H4 (cell line): ENCODE measurements at regions not wholly inside any gene's neighbourhood (a gene's known extent, or its start where the extent isn't known, plus 50 kb on each side); places are given as distances from the start of the nearest gene placed in this dataset.
A peak's percentile ranks its signal among the peaks of the same experiment; 100 is the strongest.

Source experiments
- DNase-seq: peaks from one replicate; pipeline ENCODE4 v3.0.0-alpha.2; 2015; ENCODE audit warnings: low spot score

DNA sequence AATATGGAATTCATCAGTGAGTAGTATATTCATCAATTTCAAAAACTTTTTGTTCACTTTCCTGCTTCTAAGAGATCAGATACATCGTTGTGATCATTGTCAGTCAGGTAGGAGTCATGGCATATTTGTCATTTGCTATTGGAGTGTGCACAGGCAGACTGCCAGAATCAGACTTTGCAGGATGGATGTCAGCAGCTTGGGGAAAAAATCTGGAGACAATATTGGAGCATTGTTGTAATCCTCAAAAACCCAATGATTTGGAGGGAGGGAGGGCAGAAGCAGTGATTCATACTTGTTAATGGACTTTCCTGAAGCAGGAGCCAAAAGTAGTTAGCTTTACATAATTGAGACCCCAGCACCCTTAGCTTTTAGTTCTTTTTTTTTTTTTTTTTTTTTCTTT lies 59.6 kb upstream of the DRP2 start:
- no peak for DNase-seq

DNA sequence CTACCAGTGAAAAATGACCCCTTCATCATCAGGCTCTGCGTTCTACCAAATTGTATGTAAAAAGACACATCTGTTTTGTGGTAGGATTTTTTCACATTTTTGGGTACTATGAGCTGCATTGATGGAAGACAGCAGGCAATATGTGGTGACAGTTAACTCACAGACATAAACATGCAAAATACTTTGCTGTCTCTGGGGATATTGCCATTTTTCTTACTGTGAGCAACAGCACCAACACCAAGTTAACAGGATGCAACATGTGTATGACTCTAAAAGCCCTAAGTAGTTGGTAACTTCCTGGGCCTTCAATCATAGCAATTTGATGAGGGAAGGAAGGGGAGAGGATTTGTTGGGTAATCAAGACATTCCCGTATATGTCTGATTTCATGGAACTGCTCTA lies 56.4 kb upstream of the DRP2 start:
- no peak for DNase-seq

DNA sequence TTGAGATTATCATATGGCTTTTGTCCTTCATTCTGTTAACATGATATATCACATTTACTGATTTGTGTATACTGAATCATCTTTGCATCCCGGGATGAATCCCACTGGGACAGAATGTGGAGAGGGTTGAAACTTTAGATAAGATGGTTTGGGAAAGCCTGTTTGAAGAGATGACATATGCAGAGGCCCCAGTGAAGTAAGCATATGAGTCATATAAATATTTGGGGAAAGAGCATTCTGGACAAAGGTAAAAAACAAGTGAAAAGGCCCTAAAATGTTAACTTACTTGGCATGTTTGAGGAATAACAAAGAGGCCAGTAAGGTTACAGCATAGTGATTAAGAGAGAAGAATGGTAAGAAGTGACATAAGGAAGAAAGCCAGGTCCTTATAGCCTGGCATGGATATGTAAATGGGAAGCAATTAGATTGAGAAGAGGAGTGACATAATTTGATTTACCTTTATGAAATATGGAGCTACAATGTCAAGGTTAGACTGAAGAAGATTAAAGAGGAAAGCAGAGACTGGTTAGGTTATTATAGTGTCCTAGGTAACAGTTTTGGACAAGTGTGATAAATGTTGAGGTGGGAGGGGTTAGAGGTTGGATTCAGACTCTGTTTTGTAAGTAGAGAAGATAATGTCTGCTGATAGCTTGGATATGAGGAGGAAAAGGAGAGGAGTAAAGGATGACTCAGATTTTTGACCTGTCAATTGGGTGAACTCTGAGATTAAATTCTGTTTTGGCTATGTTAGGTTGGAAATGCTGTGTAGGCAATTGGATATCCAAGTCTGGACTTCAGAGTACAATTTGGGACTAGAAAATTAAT lies 54.6 kb upstream of the DRP2 start:
- DNase-seq, result peak; percentile 2
